Natural killer cell (primary cell): ENCODE measurements at regions not wholly inside any gene's neighbourhood (a gene's known extent, or its start where the extent isn't known, plus 50 kb on each side); places are given as distances from the start of the nearest gene placed in this dataset.

Experiments
- ATAC-seq, 3 donors: fragments of 150-1000 bp in 2 of 3; fragments of 200-7000 bp in 1 of 3; cut with Tn5 transposase; 1 replicate in 1 of 3; 2 replicates in 2 of 3; pipeline ENCODE4 v1.10.0; 2021; ENCODE audit warnings: mild to moderate bottlenecking in 2 of 3, moderate library complexity in 2 of 3
- DNase-seq, 2 donors: peaks; one replicate each; pipeline versions ENCODE4 v3.0.0 to v3.0.0-alpha.2; 2013 to 2021; ENCODE audit warnings: mixed read lengths in 1 of 2
- H3K27ac ChIP-seq: one replicate; pipeline ENCODE4 v1.5.1; 2013; ENCODE audit warnings: mild to moderate bottlenecking, low read length
- H3K27me3 ChIP-seq: one replicate; pipeline ENCODE4 v1.6.1; 2013; ENCODE audit warnings: low read length; ENCODE audit not compliant: control insufficient read depth, insufficient read depth
- H3K36me3 ChIP-seq: one replicate; pipeline ENCODE4 v1.6.1; 2013; ENCODE audit warnings: low read length; ENCODE audit not compliant: control insufficient read depth, insufficient read depth
- H3K4me1 ChIP-seq: one replicate; pipeline ENCODE4 v1.6.1; 2013; ENCODE audit warnings: low read length; ENCODE audit not compliant: control insufficient read depth, insufficient read depth
- H3K4me3 ChIP-seq: one replicate; pipeline ENCODE4 v1.5.1; 2013; ENCODE audit warnings: low read length
- H3K9me3 ChIP-seq: one replicate; pipeline ENCODE4 v1.6.1; 2013; ENCODE audit warnings: low read length; ENCODE audit not compliant: control insufficient read depth, insufficient read depth
- H3K27ac Mint-ChIP-seq, 2 donors: one replicate each; pipeline ENCODE4 v1.8.0; 2022; ENCODE audit warnings: mild to moderate bottlenecking in 2 of 2, mixed read lengths in 2 of 2, moderate library complexity in 1 of 2
- H3K27me3 Mint-ChIP-seq, 2 donors: one replicate each; pipeline ENCODE4 v1.8.0; 2022; ENCODE audit warnings: low read depth in 2 of 2, mixed read lengths in 2 of 2
- H3K36me3 Mint-ChIP-seq: one replicate; pipeline ENCODE4 v1.8.0; 2022; ENCODE audit warnings: mixed read lengths
- H3K4me1 Mint-ChIP-seq, 2 donors: one replicate each; pipeline ENCODE4 v1.8.0; 2022; ENCODE audit warnings: mixed read lengths in 2 of 2
- H3K4me3 Mint-ChIP-seq: one replicate; pipeline ENCODE4 v1.8.0; 2022; ENCODE audit warnings: mild to moderate bottlenecking, moderate library complexity, mixed read lengths
- H3K9me3 Mint-ChIP-seq, 2 donors: one replicate each; pipeline ENCODE4 v1.8.0; 2022; ENCODE audit warnings: mixed read lengths in 2 of 2
- CTCF ChIP-seq: fragments of 200-600 bp; IDR thresholded peaks from one replicate; pipeline ENCODE4 v1.8.0; 2022; ENCODE audit warnings: antibody characterized with exemption
- WGBS: methylation state at CpG from one replicate; pipeline ENCODE4 v1.1.7; 2013; ENCODE audit warnings: missing lambda C conversion rate; ENCODE audit not compliant: insufficient coverage; 5-methylcytosine and 5-hydroxymethylcytosine counted together
- intact Hi-C: fragments of 100-400 bp; cut with micrococcal nuclease; formaldehyde crosslinking; loops from one replicate; pipeline ENCODE4 v1.14.2; 2022

GRCh38 chr18:78196280-78196679, 783.3 kb upstream of the SALL3 start:
- WGBS = 85% methylated on average over 2 of the region's 2 CpGs
- Mint-ChIP-seq H3K4me1 (no peaks in the 10 kb centered on the region), H3K4me3 (no peak overlapping the region), H3K36me3 (no peaks in the 10 kb centered on the region), H3K27ac (no peak overlapping the region), H3K9me3 (peaks cover 3 to 8% of the 10 kb centered on the region in 2 donors), H3K27me3 (no peaks in the 10 kb centered on the region)
- ATAC-seq = no peak
- no peak for TF ChIP-seq CTCF
- Histone ChIP-seq H3K36me3 (no peaks in the 10 kb centered on the region), H3K27me3 (no peaks in the 10 kb centered on the region), H3K9me3 (no peaks in the 10 kb centered on the region), H3K4me3 (no peak overlapping the region), H3K27ac (no peak overlapping the region), H3K4me1 (no peaks in the 10 kb centered on the region)
- intact Hi-C loops = no loop called here
- DNase-seq = no peak

DNA sequence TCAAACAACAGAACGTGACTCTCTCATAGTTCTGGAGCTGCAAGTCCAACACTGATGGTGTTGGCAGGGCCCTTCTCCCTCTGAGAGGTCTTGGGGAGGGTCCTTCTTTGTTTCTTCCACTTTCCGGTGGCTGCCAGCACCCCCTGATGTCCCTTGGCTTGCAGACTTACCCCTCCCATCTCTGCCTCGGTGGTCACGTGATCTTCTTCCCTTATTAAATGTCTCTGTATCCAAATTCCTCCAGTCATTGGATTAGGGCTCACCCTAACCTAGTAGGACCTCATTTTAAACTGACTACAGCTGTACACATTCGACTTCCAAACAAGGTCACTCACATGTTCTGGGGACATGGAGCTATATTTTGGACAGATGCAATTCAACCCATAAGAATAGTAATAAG, 780.6 kb upstream of the SALL3 start:
- no peak for TF ChIP-seq CTCF
- Histone ChIP-seq H3K27ac (no peak overlapping the region), H3K4me1 (no peaks in the 10 kb centered on the region), H3K27me3 (no peaks in the 10 kb centered on the region), H3K9me3 (no peaks in the 10 kb centered on the region), H3K4me3 (no peak overlapping the region), H3K36me3 (no peaks in the 10 kb centered on the region)
- intact Hi-C loops = no loop called here
- Mint-ChIP-seq H3K9me3 (peaks cover 2 to 8% of the 10 kb centered on the region in 2 donors), H3K27ac (no peak overlapping the region), H3K27me3 (peaks cover 0 to 1% of the 10 kb centered on the region in 2 donors), H3K4me1 (no peaks in the 10 kb centered on the region), H3K4me3 (no peak overlapping the region), H3K36me3 (no peaks in the 10 kb centered on the region)
- DNase-seq (no peak), ATAC-seq (no peak)
- WGBS = 70% methylated on average over 5 of the region's 5 CpGs

DNA sequence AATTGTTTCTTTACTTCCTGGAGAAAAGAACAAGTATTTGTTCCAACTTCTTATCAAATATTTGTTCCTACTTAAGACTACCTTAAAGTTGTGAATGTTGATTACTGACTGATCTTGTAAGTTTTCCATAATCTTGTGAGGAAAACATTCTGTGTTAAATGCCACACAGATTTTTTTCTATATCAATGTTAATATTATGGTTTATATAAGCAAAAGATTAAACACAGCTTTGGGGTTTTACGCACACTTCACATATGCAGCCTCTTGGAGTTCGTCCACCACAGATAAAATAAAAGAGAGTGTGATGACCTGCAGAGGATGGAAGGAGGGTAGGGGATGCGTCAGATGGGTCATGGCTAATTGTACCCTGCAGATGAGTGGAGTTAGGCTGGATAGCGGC, 780.0 kb upstream of the SALL3 start:
- Histone ChIP-seq H3K4me1 (no peaks in the 10 kb centered on the region), H3K4me3 (no peak overlapping the region), H3K27me3 (no peaks in the 10 kb centered on the region), H3K9me3 (no peaks in the 10 kb centered on the region), H3K27ac (no peak overlapping the region), H3K36me3 (no peaks in the 10 kb centered on the region)
- ATAC-seq (no peak), DNase-seq (no peak)
- Mint-ChIP-seq H3K27ac (no peak overlapping the region), H3K4me1 (no peaks in the 10 kb centered on the region), H3K4me3 (no peak overlapping the region), H3K27me3 (peaks cover 0 to 4% of the 10 kb centered on the region in 2 donors), H3K36me3 (no peaks in the 10 kb centered on the region), H3K9me3 (peaks cover 2 to 8% of the 10 kb centered on the region in 2 donors)
- intact Hi-C loops = no loop called here
- 82% methylated on average over 4 of the region's 4 CpGs for WGBS
- no peak for TF ChIP-seq CTCF

DNA sequence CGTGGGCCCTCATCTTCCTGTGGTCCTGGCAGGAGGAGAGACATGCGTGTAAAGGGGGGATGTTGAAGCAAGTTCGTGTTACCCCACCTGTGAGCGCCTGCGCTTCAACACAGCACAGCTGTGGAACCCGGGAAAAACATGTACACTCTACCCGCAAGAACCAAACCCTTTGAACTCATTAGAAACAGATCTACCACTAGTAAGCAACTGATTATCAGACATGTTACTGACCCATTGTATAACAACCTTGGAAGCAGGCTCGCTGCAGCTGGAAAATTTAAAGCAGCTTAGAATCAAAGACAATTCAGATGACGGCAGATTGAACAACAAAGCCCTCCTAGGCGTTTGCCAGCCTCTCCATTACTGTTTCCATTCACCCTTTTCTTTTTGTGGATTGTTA, 771.7 kb upstream of the SALL3 start:
- WGBS = 85% methylated on average over 10 of the region's 10 CpGs
- intact Hi-C loops = no loop called here
- H3K27ac Mint-ChIP-seq = no peak overlapping the region

More for the DNA sequence above, 771.7 kb upstream of the SALL3 start:
- H3K4me3 Mint-ChIP-seq = no peak overlapping the region
- DNase-seq (no peak), ATAC-seq (no peak)
- no peaks in the 10 kb centered on the region for H3K9me3 Mint-ChIP-seq
- no peak overlapping the region for H3K27ac ChIP-seq
- no peak for TF ChIP-seq CTCF
- H3K27me3 ChIP-seq = no peaks in the 10 kb centered on the region
- peaks cover 0 to 4% of the 10 kb centered on the region in 2 donors for H3K27me3 Mint-ChIP-seq
- no peak overlapping the region for H3K4me3 ChIP-seq
- H3K4me1 Mint-ChIP-seq = no peaks in the 10 kb centered on the region
- H3K36me3 ChIP-seq = no peaks in the 10 kb centered on the region
- no peaks in the 10 kb centered on the region for H3K9me3 ChIP-seq
- H3K4me1 ChIP-seq = no peaks in the 10 kb centered on the region
- no peaks in the 10 kb centered on the region for H3K36me3 Mint-ChIP-seq
